H9 (cell line): ENCODE measurements at regions not wholly inside any gene's neighbourhood (a gene's known extent, or its start where the extent isn't known, plus 50 kb on each side); places are given as distances from the start of the nearest gene placed in this dataset.
"Not testable (repeated sequence)": the region's sequence is repeated elsewhere in the genome, so short reads cannot be mapped to it uniquely, and the experiment has no call there.

Experiments used
- DNase-seq: peaks from one replicate; pipeline ENCODE4 v3.0.0-alpha.2; 2017
- H2AFZ ChIP-seq: one replicate; pipeline ENCODE4 v1.6.1; 2013; ENCODE audit warnings: mild to moderate bottlenecking, low read length, control low read depth, moderate library complexity
- H2AK5ac ChIP-seq: 2 replicates; pipeline ENCODE4 v1.6.1; 2013; ENCODE audit warnings: low read length, control low read depth, mixed read lengths; ENCODE audit not compliant: insufficient read length
- H2BK120ac ChIP-seq: one replicate; pipeline ENCODE4 v1.6.1; 2013; ENCODE audit warnings: low read depth, mild to moderate bottlenecking, low read length, control low read depth, inconsistent platforms; ENCODE audit not compliant: poor library complexity, severe bottlenecking
- H2BK12ac ChIP-seq: 2 replicates; pipeline ENCODE4 v1.6.1; 2013; ENCODE audit warnings: low read length, control low read depth, mixed read lengths, low read depth; ENCODE audit not compliant: insufficient read length
- H2BK15ac ChIP-seq: 2 replicates; pipeline ENCODE4 v1.6.1; 2013; ENCODE audit warnings: low read depth, low read length, control low read depth
- H2BK20ac ChIP-seq: one replicate; pipeline ENCODE4 v1.6.1; 2013; ENCODE audit warnings: low read depth, mild to moderate bottlenecking, low read length, control low read depth, inconsistent platforms; ENCODE audit not compliant: poor library complexity, severe bottlenecking
- H2BK5ac ChIP-seq: 2 replicates; pipeline ENCODE4 v1.6.1; 2013; ENCODE audit warnings: low read length, control low read depth, mixed read lengths; ENCODE audit not compliant: insufficient read length
- H3K14ac ChIP-seq: 2 replicates; pipeline ENCODE4 v1.6.1; 2013; ENCODE audit warnings: low read length, control low read depth; ENCODE audit not compliant: insufficient read depth
- H3K18ac ChIP-seq: 2 replicates; pipeline ENCODE4 v1.6.1; 2013; ENCODE audit warnings: low read depth, mild to moderate bottlenecking, mixed read lengths, low read length, control low read depth; ENCODE audit not compliant: insufficient read length
- H3K23ac ChIP-seq: 2 replicates; pipeline ENCODE4 v1.6.1; 2013; ENCODE audit warnings: low read length, control low read depth, mixed read lengths, low read depth; ENCODE audit not compliant: insufficient read length
- H3K23me2 ChIP-seq: 2 replicates; pipeline ENCODE4 v1.6.1; 2013; ENCODE audit warnings: low read depth, mild to moderate bottlenecking, mixed read lengths, low read length, control low read depth; ENCODE audit not compliant: insufficient read length, poor library complexity, severe bottlenecking
- H3K27ac ChIP-seq: 2 replicates; pipeline ENCODE4 v1.5.1; 2013; ENCODE audit warnings: low read length, control low read depth, mixed read lengths, low read depth; ENCODE audit not compliant: insufficient read length
- H3K27me3 ChIP-seq: 2 replicates; pipeline ENCODE4 v1.6.1; 2013; ENCODE audit warnings: low read length, control low read depth, inconsistent platforms; ENCODE audit not compliant: insufficient read depth
- H3K4ac ChIP-seq: 2 replicates; pipeline ENCODE4 v1.6.1; 2013; ENCODE audit warnings: low read depth, mild to moderate bottlenecking, control low read depth, inconsistent platforms, low read length, moderate library complexity
- H3K4me1 ChIP-seq: 2 replicates; pipeline ENCODE4 v1.6.1; 2013; ENCODE audit warnings: low read length, control low read depth, inconsistent platforms; ENCODE audit not compliant: insufficient read depth
- H3K4me2 ChIP-seq: 2 replicates; pipeline ENCODE4 v1.6.1; 2013; ENCODE audit warnings: low read length, control low read depth, mixed read lengths; ENCODE audit not compliant: insufficient read length, insufficient read depth
- H3K56ac ChIP-seq: 2 replicates; pipeline ENCODE4 v1.6.1; 2013; ENCODE audit warnings: low read depth, mild to moderate bottlenecking, mixed read lengths, low read length, control low read depth; ENCODE audit not compliant: insufficient read length
- H3K79me1 ChIP-seq: 2 replicates; pipeline ENCODE4 v1.6.1; 2013; ENCODE audit warnings: low read depth, mild to moderate bottlenecking, moderate library complexity, low read length, control low read depth, inconsistent platforms; ENCODE audit not compliant: insufficient read depth, poor library complexity, severe bottlenecking
- H3K79me2 ChIP-seq: 2 replicates; pipeline ENCODE4 v1.6.1; 2013; ENCODE audit warnings: low read length, control low read depth, inconsistent platforms; ENCODE audit not compliant: insufficient read depth
- H3K9ac ChIP-seq: 2 replicates; pipeline ENCODE4 v1.6.1; 2013; ENCODE audit warnings: low read length, control low read depth, mixed read lengths; ENCODE audit not compliant: insufficient read length; ENCODE audit errors: extremely low read depth
- H3K9me3 ChIP-seq: one replicate; pipeline ENCODE4 v1.6.1; 2013; ENCODE audit warnings: low read depth, low read length, inconsistent platforms; ENCODE audit not compliant: control insufficient read depth
- H3T11ph ChIP-seq: one replicate; pipeline ENCODE4 v1.6.1; 2013; ENCODE audit warnings: mild to moderate bottlenecking, low read length, control low read depth, inconsistent platforms
- H4K20me1 ChIP-seq: one replicate; pipeline ENCODE4 v1.6.1; 2013; ENCODE audit not compliant: control insufficient read depth, insufficient read length, insufficient read depth
- H4K5ac ChIP-seq: 2 replicates; pipeline ENCODE4 v1.6.1; 2013; ENCODE audit warnings: low read depth, mild to moderate bottlenecking, mixed read lengths, low read length, control low read depth; ENCODE audit not compliant: insufficient read length
- H4K8ac ChIP-seq: replicated peaks from 2 replicates; pipeline ENCODE4 v1.6.1; 2013; ENCODE audit warnings: low read length, control low read depth, mixed read lengths, low read depth; ENCODE audit not compliant: insufficient read length
- H4K91ac ChIP-seq: 2 replicates; pipeline ENCODE4 v1.6.1; 2013; ENCODE audit warnings: low read depth, mild to moderate bottlenecking, moderate library complexity, mixed read lengths, low read length, control low read depth; ENCODE audit not compliant: insufficient read length
- H3K27ac Mint-ChIP-seq, 3 experiments: 2 replicates in 2 of 3; 3 replicates in 1 of 3; pipeline ENCODE4 v1.8.0; 2020 to 2021; ENCODE audit warnings: mixed read lengths in 3 of 3, mild to moderate bottlenecking in 1 of 3, moderate library complexity in 1 of 3
- H3K27me3 Mint-ChIP-seq: 2 replicates; pipeline ENCODE4 v1.8.0; 2021; ENCODE audit warnings: low read depth, mild to moderate bottlenecking, moderate library complexity, mixed read lengths
- H3K36me3 Mint-ChIP-seq, 3 experiments: 2 replicates in 2 of 3; 3 replicates in 1 of 3; pipeline ENCODE4 v1.8.0; 2020 to 2021; ENCODE audit warnings: low read depth in 3 of 3, mixed read lengths in 3 of 3; ENCODE audit not compliant: insufficient read depth in 1 of 3
- H3K4me1 Mint-ChIP-seq, 2 experiments: 2 replicates each; pipeline ENCODE4 v1.8.0; 2020; ENCODE audit warnings: mixed read lengths in 2 of 2
- H3K4me3 Mint-ChIP-seq, 2 experiments: 2 replicates in 1 of 2; 3 replicates in 1 of 2; pipeline ENCODE4 v1.8.0; 2020 to 2021; ENCODE audit warnings: mild to moderate bottlenecking in 2 of 2, mixed read lengths in 2 of 2, moderate library complexity in 1 of 2
- H3K9me3 Mint-ChIP-seq, 2 experiments: 2 replicates in 1 of 2; 3 replicates in 1 of 2; pipeline ENCODE4 v1.8.0; 2020; ENCODE audit warnings: mild to moderate bottlenecking in 2 of 2, mixed read lengths in 2 of 2, moderate library complexity in 1 of 2
- CTCF ChIP-seq: fragments of 200-600 bp; sonication (generic); conservative IDR thresholded peaks from 3 replicates; pipeline ENCODE4 v1.8.0; 2021; ENCODE audit warnings: antibody characterized with exemption, mild to moderate bottlenecking
- WGBS: extraction: QIAGEN DNeasy Blood & Tissue Kit; methylation state at CpG from one replicate; pipeline ENCODE4 v1.1.7; 2013; ENCODE audit warnings: missing lambda C conversion rate, low lambda C conversion rate, mixed read lengths; ENCODE audit not compliant: insufficient read length; ENCODE audit errors: extremely low coverage; 5-methylcytosine and 5-hydroxymethylcytosine counted together

GRCh38 chr2:89811295-89811694 is 1119.8 kb downstream of the RPIA start:
- Mint-ChIP-seq H3K9me3 (peaks cover 22 to 23% of the 10 kb centered on the region in 2 experiments), H3K36me3 (peaks cover 56 to 84% (median 73%) of the 10 kb centered on the region in 3 experiments), H3K4me1 (no peaks in the 10 kb centered on the region), H3K27ac (no peak overlapping the region), H3K27me3 (peaks cover 35% of the 10 kb centered on the region), H3K4me3 (no peak overlapping the region)
- no peak overlapping the region for H2BK20ac ChIP-seq
- H4K91ac ChIP-seq = no peak overlapping the region
- no peak overlapping the region for H3K4ac ChIP-seq
- no peak overlapping the region for H3K27ac ChIP-seq
- H3K79me1 ChIP-seq = no peaks in the 10 kb centered on the region
- no peak overlapping the region for H2BK120ac ChIP-seq
- H3K9me3 ChIP-seq = peaks cover 21% of the 10 kb centered on the region
- H3K4me2 ChIP-seq = no peak overlapping the region
- no peak overlapping the region for H4K8ac ChIP-seq
- no peak overlapping the region for H3K18ac ChIP-seq
- H3K9ac ChIP-seq = no peak overlapping the region
- 94% methylated on average over 9 of the region's 11 CpGs for WGBS
- H3K56ac ChIP-seq = no peak overlapping the region
- H3K23ac ChIP-seq = no peak overlapping the region
- no peak overlapping the region for H3K14ac ChIP-seq
- H2BK5ac ChIP-seq = no peak overlapping the region
- no peaks in the 10 kb centered on the region for H3K4me1 ChIP-seq
- no peaks in the 10 kb centered on the region for H3K79me2 ChIP-seq
- H4K5ac ChIP-seq = no peak overlapping the region
- H3T11ph ChIP-seq = no peak overlapping the region
- H2BK12ac ChIP-seq = no peak overlapping the region
- no peak for TF ChIP-seq CTCF
- no peak overlapping the region for H2AK5ac ChIP-seq
- no peak overlapping the region for H2AFZ ChIP-seq
- no peak overlapping the region for H2BK15ac ChIP-seq
- H3K23me2 ChIP-seq = no peaks in the 10 kb centered on the region
- H3K27me3 ChIP-seq = no peaks in the 10 kb centered on the region
- no peak for DNase-seq
- no peaks in the 10 kb centered on the region for H4K20me1 ChIP-seq

- H2BK15ac ChIP-seq, H3K56ac ChIP-seq, H3T11ph ChIP-seq, H3K14ac ChIP-seq, H3K23me2 ChIP-seq, H2BK20ac ChIP-seq, H3K4me1 Mint-ChIP-seq, DNase-seq, H3K4me3 Mint-ChIP-seq, H4K20me1 ChIP-seq, H3K4ac ChIP-seq, H4K91ac ChIP-seq, H3K4me1 ChIP-seq, H3K18ac ChIP-seq, H3K79me2 ChIP-seq, H2AK5ac ChIP-seq, H3K23ac ChIP-seq, H4K5ac ChIP-seq, H3K27me3 ChIP-seq, H3K79me1 ChIP-seq, H2BK12ac ChIP-seq, H3K27ac Mint-ChIP-seq, H3K27ac ChIP-seq, H2BK120ac ChIP-seq, H2AFZ ChIP-seq, H3K4me2 ChIP-seq, H2BK5ac ChIP-seq, H4K8ac ChIP-seq, H3K9ac ChIP-seq: not testable (repeated sequence)
- WGBS = 100% methylated on average over 10 of the region's 14 CpGs
- H3K9me3 ChIP-seq = peaks cover 15% of the 10 kb centered on the region
- Mint-ChIP-seq H3K27me3 (peaks cover 29% of the 10 kb centered on the region), H3K36me3 (peaks cover 50 to 84% (median 67%) of the 10 kb centered on the region in 3 experiments), H3K9me3 (peaks cover 16 to 17% of the 10 kb centered on the region in 2 experiments)
Measured at GRCh38 chr2:89811910-89812309, 1120.4 kb downstream of the RPIA start.
